OCI-M2 (cell line): ENCODE measurements at regions not wholly inside any gene's neighbourhood (a gene's known extent, or its start where the extent isn't known, plus 50 kb on each side); places are given as distances from the start of the nearest gene placed in this dataset.
"Not testable (repeated sequence)": the region's sequence is repeated elsewhere in the genome, so short reads cannot be mapped to it uniquely, and the experiment has no call there.

Experiments used
- DNase-seq: peaks from one replicate; lab custom pipeline; 2025; ENCODE audit not compliant: unreplicated experiment; lab: John Stamatoyannopoulos, UW

GRCh38 chr18:62442391-62442790 is 80.4 kb upstream of the ZCCHC2 start:
- DNase-seq = no peak

- DNase-seq = no peak
These were observed 77.4 kb upstream of the ZCCHC2 start for GRCh38 chr18:62445386-62445917.

GRCh38 chr18:62446511-62446910 is 76.3 kb upstream of the ZCCHC2 start:
- no peak for DNase-seq

- no peak for DNase-seq
These were observed 75.2 kb upstream of the ZCCHC2 start for GRCh38 chr18:62447652-62448051.

- DNase-seq = no peak
These were observed 74.4 kb upstream of the ZCCHC2 start for GRCh38 chr18:62448426-62448825.

GRCh38 chr18:62449490-62450104 is 73.2 kb upstream of the ZCCHC2 start:
- DNase-seq = no peak

- DNase-seq = no peak
These were observed 72.7 kb upstream of the ZCCHC2 start for GRCh38 chr18:62450175-62450545.

GRCh38 chr18:62450546-62451410 is 72.0 kb upstream of the ZCCHC2 start:
- peak; percentile 58 for DNase-seq

- no peak for DNase-seq
These were observed 70.5 kb upstream of the ZCCHC2 start for GRCh38 chr18:62452280-62452831.

- DNase-seq = no peak
These were observed 69.0 kb upstream of the ZCCHC2 start for GRCh38 chr18:62453864-62454263.

GRCh38 chr18:62454527-62454926 is 68.3 kb upstream of the ZCCHC2 start:
- DNase-seq = no peak

- DNase-seq = no peak
These were observed 67.6 kb upstream of the ZCCHC2 start for GRCh38 chr18:62455222-62455621.

- DNase-seq = no peak
These were observed 64.9 kb upstream of the ZCCHC2 start for GRCh38 chr18:62457877-62458276.

GRCh38 chr18:62458346-62458745 is 64.5 kb upstream of the ZCCHC2 start:
- no peak for DNase-seq

- no peak for DNase-seq
These were observed 63.7 kb upstream of the ZCCHC2 start for GRCh38 chr18:62458868-62459716.

GRCh38 chr18:62460851-62461300 is 61.9 kb upstream of the ZCCHC2 start:
- no peak for DNase-seq

- no peak for DNase-seq
These were observed 61.2 kb upstream of the ZCCHC2 start for GRCh38 chr18:62461591-62461990.

- DNase-seq = no peak
These were observed 58.6 kb upstream of the ZCCHC2 start for GRCh38 chr18:62464266-62464665.

GRCh38 chr18:62469131-62469530 is 53.7 kb upstream of the ZCCHC2 start:
- DNase-seq = not testable (repeated sequence)
